ENCODE measurements at regions not wholly inside any gene's neighbourhood (a gene's known extent, or its start where the extent isn't known, plus 50 kb on each side); places are given as distances from the start of the nearest gene placed in this dataset.

- DNase-seq: no peak
These were observed 58.0 kb upstream of the ZNF536 start for GRCh38 chr19:30314056-30314804.

GRCh38 chr19:30314805-30315155, 57.4 kb upstream of the ZNF536 start:
- DNase-seq: no peak

GRCh38 chr19:30315159-30315558, 57.0 kb upstream of the ZNF536 start:
- no peak for DNase-seq

GRCh38 chr19:30316000-30316491, 56.1 kb upstream of the ZNF536 start:
- no peak for DNase-seq

- DNase-seq: no peak
These were observed 55.6 kb upstream of the ZNF536 start for GRCh38 chr19:30316560-30317106.

- no peak for DNase-seq
These were observed 54.8 kb upstream of the ZNF536 start for GRCh38 chr19:30317403-30317802.

GRCh38 chr19:30318261-30318660, 53.9 kb upstream of the ZNF536 start:
- no peak for DNase-seq

- DNase-seq: no peak
These were observed 53.2 kb upstream of the ZNF536 start for GRCh38 chr19:30318936-30319335.

- no peak for DNase-seq
These were observed 52.8 kb upstream of the ZNF536 start for GRCh38 chr19:30319411-30319810.

- DNase-seq: no peak
These were observed 52.3 kb upstream of the ZNF536 start for GRCh38 chr19:30319876-30320275.

- no peak for DNase-seq
These were observed 51.7 kb upstream of the ZNF536 start for GRCh38 chr19:30320466-30320865.

GRCh38 chr19:30320916-30321315, 51.3 kb upstream of the ZNF536 start:
- DNase-seq: no peak
